T-helper 2 cell treated with Interferon-gamma antibody and Interleukin-4, amounts not matched to agents 5 μg/mL and 100 μg/mL, for 36 hours (primary cell): ENCODE measurements at regions not wholly inside any gene's neighbourhood (a gene's known extent, or its start where the extent isn't known, plus 50 kb on each side); places are given as distances from the start of the nearest gene placed in this dataset.

Source experiments
- DNase-seq: peaks from one replicate; pipeline ENCODE4 v3.0.0; 2021; ENCODE audit warnings: low spot score
- H3K27ac Mint-ChIP-seq: one replicate; pipeline ENCODE4 v1.8.0; 2021; ENCODE audit warnings: mild to moderate bottlenecking, mixed read lengths
- H3K27me3 Mint-ChIP-seq: one replicate; pipeline ENCODE4 v1.8.0; 2021; ENCODE audit warnings: low read depth, mixed read lengths
- H3K36me3 Mint-ChIP-seq: one replicate; pipeline ENCODE4 v1.8.0; 2021; ENCODE audit warnings: low read depth, mixed read lengths
- H3K4me1 Mint-ChIP-seq: one replicate; pipeline ENCODE4 v1.8.0; 2021; ENCODE audit warnings: low read depth, mixed read lengths
- H3K4me3 Mint-ChIP-seq: one replicate; pipeline ENCODE4 v1.8.0; 2022; ENCODE audit warnings: mild to moderate bottlenecking, moderate library complexity, mixed read lengths
- H3K9me3 Mint-ChIP-seq: one replicate; pipeline ENCODE4 v1.8.0; 2021; ENCODE audit warnings: mixed read lengths

DNA sequence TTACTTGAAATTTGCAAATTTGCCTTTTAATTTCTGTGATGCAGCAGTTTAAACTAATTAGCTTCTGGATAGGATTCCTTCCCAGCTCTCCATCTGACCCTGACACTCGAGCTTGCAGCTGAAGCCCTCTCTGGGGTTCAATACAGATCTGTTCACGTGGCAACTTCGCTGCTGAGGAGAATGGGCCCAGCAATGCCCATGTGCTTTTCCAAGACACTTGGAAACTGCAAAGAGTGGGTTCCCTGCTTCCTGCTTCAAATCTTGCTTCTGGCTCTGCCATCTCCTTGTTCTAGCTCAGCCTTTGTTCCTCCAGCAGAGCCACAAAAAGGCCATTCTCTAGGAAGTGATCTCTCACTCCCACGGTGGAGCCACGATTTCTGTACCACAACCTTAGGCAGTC lies 50.0 kb upstream of the IRX6 start:
- Mint-ChIP-seq H3K27me3 (no peaks in the 10 kb centered on the region), H3K36me3 (no peaks in the 10 kb centered on the region), H3K4me3 (no peak overlapping the region), H3K27ac (no peak overlapping the region), H3K4me1 (no peaks in the 10 kb centered on the region), H3K9me3 (no peaks in the 10 kb centered on the region)
- DNase-seq: no peak
